ENCODE measurements at regions not wholly inside any gene's neighbourhood (a gene's known extent, or its start where the extent isn't known, plus 50 kb on each side); places are given as distances from the start of the nearest gene placed in this dataset.
"Not testable (repeated sequence)": the region's sequence is repeated elsewhere in the genome, so short reads cannot be mapped to it uniquely, and the experiment has no call there.

DNA sequence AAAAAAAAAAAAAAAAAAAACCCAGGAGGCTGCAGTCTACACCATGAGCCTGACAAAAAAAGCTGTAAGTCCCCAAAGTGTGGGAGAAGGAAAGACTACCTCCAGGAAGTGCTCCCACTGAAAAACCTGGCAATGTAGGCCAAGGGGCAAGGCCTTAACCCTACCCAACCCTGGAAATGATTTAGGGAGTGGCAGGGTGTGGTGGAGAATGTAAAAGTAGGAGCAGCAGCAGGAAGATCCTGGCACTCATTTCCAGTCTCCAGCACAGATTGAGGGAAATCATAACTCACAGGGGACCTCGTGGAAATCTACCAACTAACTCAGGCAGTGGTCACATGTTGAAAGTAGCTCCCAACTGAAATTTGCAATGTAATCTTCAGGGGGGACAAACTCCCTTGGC, 839.5 kb downstream of the EPHA3 start:
- H3K27me3 ChIP-seq (ENCODE audit: control insufficient read depth, insufficient read depth, low read length), result no peaks in the 10 kb centered on the region
- peaks cover 4% of the 10 kb centered on the region for H3K9me3 ChIP-seq (ENCODE audit: control insufficient read depth, low read depth, low read length)
- H3K36me3 ChIP-seq (ENCODE audit: control insufficient read depth, low read depth, low read length), result no peaks in the 10 kb centered on the region
- no peaks in the 10 kb centered on the region for H3K4me1 ChIP-seq (ENCODE audit: control insufficient read depth, low read depth, low read length)
- H3K27ac ChIP-seq (ENCODE audit: low read length), result no peak overlapping the region
- H3K9ac ChIP-seq (ENCODE audit: low read length), result no peak overlapping the region
- H3K4me3 ChIP-seq (ENCODE audit: low read length), result no peak overlapping the region

DNA sequence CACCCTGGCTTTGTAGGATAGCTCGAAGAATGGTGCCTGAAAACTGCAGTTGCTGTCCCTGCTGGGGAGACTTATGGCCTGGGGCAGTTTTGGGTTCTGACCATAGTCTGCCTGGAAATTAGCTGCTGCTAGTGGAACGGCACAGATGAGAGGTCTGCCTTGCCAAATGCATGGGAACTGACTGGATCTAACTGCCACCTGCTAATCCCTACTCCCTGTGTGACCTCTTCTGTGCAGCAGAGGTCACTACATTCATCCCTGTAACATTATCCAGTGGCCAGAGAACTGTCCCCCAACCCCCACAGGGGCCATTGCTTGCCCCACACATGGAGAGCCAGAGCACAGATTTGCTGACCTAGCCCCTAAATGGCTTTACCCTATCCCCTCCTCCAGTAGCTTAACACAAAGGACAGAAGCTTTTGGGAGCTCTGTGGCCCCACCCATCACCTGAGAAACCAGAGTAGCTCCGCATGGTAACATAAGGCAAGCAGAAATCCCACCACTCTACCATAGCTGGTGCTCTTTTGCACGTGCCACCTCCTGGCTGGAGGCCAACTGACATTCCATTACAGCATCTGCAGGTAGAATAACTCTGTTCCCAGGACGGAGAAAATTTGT, 840.0 kb downstream of the EPHA3 start:
- no peak overlapping the region for H3K9ac ChIP-seq (ENCODE audit: low read length)
- H3K27me3 ChIP-seq (ENCODE audit: control insufficient read depth, insufficient read depth, low read length), result no peaks in the 10 kb centered on the region
- H3K4me1 ChIP-seq (ENCODE audit: control insufficient read depth, low read depth, low read length), result no peaks in the 10 kb centered on the region
- H3K4me3 ChIP-seq (ENCODE audit: low read length), result no peak overlapping the region
- no peak overlapping the region for H3K27ac ChIP-seq (ENCODE audit: low read length)
- H3K36me3 ChIP-seq (ENCODE audit: control insufficient read depth, low read depth, low read length), result no peaks in the 10 kb centered on the region
- H3K9me3 ChIP-seq (ENCODE audit: control insufficient read depth, low read depth, low read length), result peaks cover 4% of the 10 kb centered on the region

DNA sequence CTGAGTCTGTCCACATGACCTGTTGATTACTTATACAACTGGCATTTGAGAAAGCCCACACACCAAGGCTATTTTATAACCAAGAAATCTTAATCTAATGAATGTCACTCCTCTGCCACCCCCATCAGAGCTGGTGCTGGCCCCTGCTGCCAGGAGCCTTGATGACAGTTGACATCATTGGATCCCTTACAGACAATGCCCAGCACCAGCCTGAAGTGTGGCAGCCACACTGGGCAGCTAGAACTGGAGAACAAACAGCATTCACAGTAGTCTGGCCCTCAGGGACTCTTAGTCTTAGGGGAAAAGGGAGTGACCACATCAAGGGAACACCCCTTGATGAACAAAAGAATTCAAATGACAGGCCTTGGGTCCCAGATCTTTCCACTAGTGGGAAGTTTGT, 840.6 kb downstream of the EPHA3 start:
- H3K27ac ChIP-seq (ENCODE audit: low read length), result no peak overlapping the region
- no peaks in the 10 kb centered on the region for H3K4me1 ChIP-seq (ENCODE audit: control insufficient read depth, low read depth, low read length)
- peaks cover 4% of the 10 kb centered on the region for H3K9me3 ChIP-seq (ENCODE audit: control insufficient read depth, low read depth, low read length)
- H3K27me3 ChIP-seq (ENCODE audit: control insufficient read depth, insufficient read depth, low read length), result no peaks in the 10 kb centered on the region
- no peaks in the 10 kb centered on the region for H3K36me3 ChIP-seq (ENCODE audit: control insufficient read depth, low read depth, low read length)
- H3K4me3 ChIP-seq (ENCODE audit: low read length), result no peak overlapping the region
- no peak overlapping the region for H3K9ac ChIP-seq (ENCODE audit: low read length)

DNA sequence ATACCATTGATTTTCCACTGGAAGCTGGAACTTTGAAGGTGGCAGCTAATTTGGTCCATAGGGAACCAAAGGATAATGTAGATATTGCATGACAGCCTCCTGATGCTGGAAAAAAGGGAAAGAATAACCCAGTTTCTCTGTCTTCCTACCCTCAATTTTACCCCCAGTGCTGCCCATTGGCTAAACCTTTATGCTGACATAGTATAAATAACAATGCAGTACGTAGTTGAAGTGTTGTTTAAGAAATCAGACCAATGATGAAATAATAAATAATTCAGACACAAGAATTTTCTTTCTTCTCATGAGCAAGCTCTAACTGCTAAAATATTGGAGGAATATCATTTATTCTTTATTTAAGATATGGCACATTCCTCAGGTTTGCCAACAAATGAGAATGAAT, 843.4 kb downstream of the EPHA3 start:
- no peak overlapping the region for H3K4me3 ChIP-seq (ENCODE audit: low read length)
- no peaks in the 10 kb centered on the region for H3K36me3 ChIP-seq (ENCODE audit: control insufficient read depth, low read depth, low read length)
- no peak overlapping the region for H3K9ac ChIP-seq (ENCODE audit: low read length)
- H3K4me1 ChIP-seq (ENCODE audit: control insufficient read depth, low read depth, low read length), result no peaks in the 10 kb centered on the region
- H3K9me3 ChIP-seq (ENCODE audit: control insufficient read depth, low read depth, low read length), result no peaks in the 10 kb centered on the region
- H3K27ac ChIP-seq (ENCODE audit: low read length), result no peak overlapping the region
- no peaks in the 10 kb centered on the region for H3K27me3 ChIP-seq (ENCODE audit: control insufficient read depth, insufficient read depth, low read length)

DNA sequence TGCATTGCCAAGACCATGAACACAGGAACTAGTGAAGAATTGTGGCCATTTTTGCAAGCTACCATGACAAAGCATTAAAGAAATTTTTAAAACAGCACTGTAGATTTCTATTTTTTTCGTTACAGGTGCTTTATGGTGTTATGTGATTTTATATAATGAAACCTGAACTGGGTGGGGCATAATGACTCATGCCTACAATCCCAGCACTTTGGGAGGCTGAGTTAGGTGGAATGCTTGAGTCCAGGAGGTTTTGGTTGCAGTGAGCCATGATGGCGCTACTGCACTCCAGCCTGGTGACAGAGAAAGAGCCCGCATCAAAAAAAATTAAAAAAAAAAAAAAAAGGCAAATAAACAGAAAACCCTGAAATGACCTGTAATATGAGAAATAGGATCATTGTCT, 846.7 kb downstream of the EPHA3 start:
- no peak overlapping the region for H3K9ac ChIP-seq (ENCODE audit: low read length)
- H3K4me1 ChIP-seq (ENCODE audit: control insufficient read depth, low read depth, low read length), result no peaks in the 10 kb centered on the region
- no peaks in the 10 kb centered on the region for H3K9me3 ChIP-seq (ENCODE audit: control insufficient read depth, low read depth, low read length)
- H3K27me3 ChIP-seq (ENCODE audit: control insufficient read depth, insufficient read depth, low read length), result no peaks in the 10 kb centered on the region
- no peak overlapping the region for H3K4me3 ChIP-seq (ENCODE audit: low read length)
- no peaks in the 10 kb centered on the region for H3K36me3 ChIP-seq (ENCODE audit: control insufficient read depth, low read depth, low read length)
- H3K27ac ChIP-seq (ENCODE audit: low read length), result no peak overlapping the region

DNA sequence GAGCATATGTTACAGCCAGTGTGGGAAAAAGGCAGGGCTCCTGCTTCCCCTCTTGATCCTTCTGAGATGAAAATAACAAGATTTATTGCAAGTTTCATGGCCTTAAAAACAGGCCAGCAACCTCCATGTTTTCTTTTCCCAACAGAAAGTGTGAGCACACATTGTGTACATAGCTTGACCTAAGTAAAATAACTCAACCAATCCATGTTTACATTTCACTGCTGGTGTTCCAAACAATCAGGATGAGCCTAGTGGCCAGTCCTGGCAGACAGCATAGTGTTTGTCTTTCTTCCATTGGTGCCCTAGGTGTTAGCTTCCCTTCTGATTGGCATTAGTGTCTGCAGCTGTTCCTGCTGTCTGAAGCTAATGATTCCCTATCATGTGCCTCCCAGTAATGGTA, 847.7 kb downstream of the EPHA3 start:
- Histone ChIP-seq H3K4me3 (ENCODE audit: low read length) (no peak overlapping the region), H3K4me1 (ENCODE audit: control insufficient read depth, low read depth, low read length) (no peaks in the 10 kb centered on the region), H3K27me3 (ENCODE audit: control insufficient read depth, insufficient read depth, low read length) (no peaks in the 10 kb centered on the region), H3K9me3 (ENCODE audit: control insufficient read depth, low read depth, low read length) (no peaks in the 10 kb centered on the region), H3K27ac (ENCODE audit: low read length) (no peak overlapping the region), H3K9ac (ENCODE audit: low read length) (no peak overlapping the region), H3K36me3 (ENCODE audit: control insufficient read depth, low read depth, low read length) (no peaks in the 10 kb centered on the region)

DNA sequence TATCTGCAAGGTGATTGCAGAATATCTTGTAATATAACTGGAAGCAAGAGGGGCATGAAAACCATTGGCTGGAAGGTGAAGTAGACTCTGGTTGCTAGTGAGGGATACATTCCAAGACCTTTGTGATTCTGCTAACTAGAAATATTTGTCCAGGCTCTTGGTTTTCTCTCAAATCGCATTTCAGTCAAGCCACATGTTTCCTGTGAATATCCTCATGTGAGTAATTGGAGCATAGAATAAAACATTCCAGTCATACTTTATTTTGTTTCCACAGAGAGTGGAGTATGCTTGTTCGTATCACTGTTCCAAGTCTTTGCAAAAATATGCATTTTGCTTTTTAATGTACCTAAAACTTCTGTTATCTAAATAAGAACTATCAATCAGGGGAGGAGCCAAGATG, 850.0 kb downstream of the EPHA3 start:
- Histone ChIP-seq H3K4me1 (ENCODE audit: control insufficient read depth, low read depth, low read length) (no peaks in the 10 kb centered on the region), H3K4me3 (ENCODE audit: low read length) (no peak overlapping the region), H3K9me3 (ENCODE audit: control insufficient read depth, low read depth, low read length) (no peaks in the 10 kb centered on the region), H3K36me3 (ENCODE audit: control insufficient read depth, low read depth, low read length) (no peaks in the 10 kb centered on the region), H3K27me3 (ENCODE audit: control insufficient read depth, insufficient read depth, low read length) (no peaks in the 10 kb centered on the region), H3K27ac (ENCODE audit: low read length) (no peak overlapping the region), H3K9ac (ENCODE audit: low read length) (no peak overlapping the region)

DNA sequence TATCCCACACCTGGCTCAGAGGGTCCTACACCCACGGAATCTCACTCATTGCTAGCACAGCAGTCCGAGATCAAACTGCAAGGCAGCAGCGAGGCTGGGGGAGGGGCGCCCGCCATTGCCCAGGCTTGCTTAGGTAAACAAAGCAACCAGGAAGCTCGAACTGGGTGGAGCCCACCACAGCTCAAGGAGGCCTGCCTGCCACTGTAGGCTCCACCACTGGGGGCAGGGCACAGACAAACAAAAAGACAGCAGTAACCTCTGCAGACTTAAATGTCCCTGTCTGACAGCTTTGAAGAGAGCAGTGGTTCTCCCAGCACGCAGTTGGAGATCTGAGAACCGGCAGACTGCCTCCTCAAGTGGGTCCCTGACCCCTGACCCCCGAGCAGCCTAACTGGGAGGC, 850.7 kb downstream of the EPHA3 start:
- H3K9me3 ChIP-seq (ENCODE audit: control insufficient read depth, low read depth, low read length); H3K4me3 ChIP-seq (ENCODE audit: low read length); H3K27me3 ChIP-seq (ENCODE audit: control insufficient read depth, insufficient read depth, low read length); H3K9ac ChIP-seq (ENCODE audit: low read length); H3K27ac ChIP-seq (ENCODE audit: low read length); H3K4me1 ChIP-seq (ENCODE audit: control insufficient read depth, low read depth, low read length); H3K36me3 ChIP-seq (ENCODE audit: control insufficient read depth, low read depth, low read length): not testable (repeated sequence)

DNA sequence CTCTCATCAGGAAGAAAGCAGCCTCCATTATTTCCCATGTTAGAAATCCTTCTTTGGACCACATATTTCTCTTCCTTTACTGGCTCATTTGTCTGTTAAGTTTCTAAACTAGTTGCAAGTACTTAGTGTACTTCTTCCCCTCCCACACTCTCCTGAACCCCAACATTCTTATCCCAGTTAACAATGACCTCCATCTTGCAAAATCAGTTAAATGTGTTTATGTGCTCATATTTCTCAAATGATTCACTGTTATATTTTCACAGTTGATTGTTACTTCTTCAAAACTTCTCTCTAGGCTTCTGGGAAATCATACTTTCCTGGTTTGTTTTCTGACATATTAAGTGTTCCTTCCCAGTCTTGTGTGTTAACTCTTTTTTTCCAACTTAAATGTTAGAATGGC, 856.9 kb downstream of the EPHA3 start:
- Histone ChIP-seq H3K4me1 (ENCODE audit: control insufficient read depth, low read depth, low read length) (no peaks in the 10 kb centered on the region), H3K9me3 (ENCODE audit: control insufficient read depth, low read depth, low read length) (no peaks in the 10 kb centered on the region), H3K36me3 (ENCODE audit: control insufficient read depth, low read depth, low read length) (no peaks in the 10 kb centered on the region), H3K27me3 (ENCODE audit: control insufficient read depth, insufficient read depth, low read length) (no peaks in the 10 kb centered on the region), H3K27ac (ENCODE audit: low read length) (no peak overlapping the region), H3K4me3 (ENCODE audit: low read length) (no peak overlapping the region), H3K9ac (ENCODE audit: low read length) (no peak overlapping the region)

DNA sequence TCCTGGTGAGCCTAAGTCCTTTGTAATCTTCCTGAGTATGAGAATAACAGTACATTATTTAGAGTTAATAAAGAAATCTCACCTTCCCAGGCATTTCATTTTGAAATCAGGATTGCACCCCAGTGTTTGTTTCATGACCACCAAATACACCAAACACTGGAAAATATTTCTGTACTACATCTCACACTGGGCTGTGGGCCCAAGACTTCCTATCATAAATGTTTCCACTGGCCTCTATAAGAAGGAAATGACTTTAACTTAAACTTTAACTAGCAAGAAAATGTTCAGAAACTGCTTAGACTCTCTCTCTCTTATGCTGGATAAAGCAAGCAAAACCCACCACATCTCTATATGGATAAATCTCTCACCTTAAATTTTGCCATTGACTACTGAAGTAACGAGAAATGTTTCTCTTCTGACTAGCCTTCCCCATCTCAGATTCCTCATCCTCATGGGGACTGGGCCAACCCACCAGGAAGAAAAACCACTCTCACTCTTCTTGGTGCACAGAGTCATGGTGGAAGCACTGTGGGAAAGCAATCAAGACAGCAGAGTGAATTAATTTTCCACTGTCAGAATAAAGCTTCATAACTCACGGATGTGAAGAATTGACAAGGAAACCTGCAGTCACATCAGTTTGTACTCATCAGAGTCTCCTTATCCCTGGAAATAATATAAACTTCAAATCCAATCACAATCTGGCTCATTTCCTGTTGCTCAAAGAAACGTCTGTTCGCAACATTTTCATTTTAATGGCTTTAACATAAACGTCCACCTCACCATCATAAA, 859.6 kb downstream of the EPHA3 start:
- Histone ChIP-seq H3K27me3 (ENCODE audit: control insufficient read depth, insufficient read depth, low read length) (no peaks in the 10 kb centered on the region), H3K9ac (ENCODE audit: low read length) (no peak overlapping the region), H3K4me3 (ENCODE audit: low read length) (no peak overlapping the region), H3K9me3 (ENCODE audit: control insufficient read depth, low read depth, low read length) (no peaks in the 10 kb centered on the region), H3K4me1 (ENCODE audit: control insufficient read depth, low read depth, low read length) (no peaks in the 10 kb centered on the region), H3K27ac (ENCODE audit: low read length) (no peak overlapping the region), H3K36me3 (ENCODE audit: control insufficient read depth, low read depth, low read length) (no peaks in the 10 kb centered on the region)

DNA sequence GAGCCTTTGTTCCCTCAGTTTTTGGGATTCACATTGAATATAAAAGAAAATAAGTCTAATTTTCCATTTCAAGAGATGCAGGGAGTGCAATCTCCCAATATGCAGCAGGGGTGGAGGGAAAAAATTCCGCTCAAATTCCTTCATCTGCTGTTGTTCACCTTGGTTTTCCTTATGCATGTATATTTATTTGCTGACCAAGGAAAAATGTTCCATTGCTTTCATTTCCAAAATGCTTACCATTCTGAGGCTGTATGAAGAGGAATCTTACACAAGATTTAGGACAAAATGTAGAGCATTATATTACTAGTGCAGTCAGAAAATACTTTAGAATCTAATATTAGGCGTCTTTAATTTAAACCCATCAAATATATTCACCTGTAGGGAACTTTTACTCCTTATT, 863.9 kb downstream of the EPHA3 start:
- H3K36me3 ChIP-seq (ENCODE audit: control insufficient read depth, low read depth, low read length), result no peaks in the 10 kb centered on the region
- H3K27ac ChIP-seq (ENCODE audit: low read length), result no peak overlapping the region
- no peaks in the 10 kb centered on the region for H3K27me3 ChIP-seq (ENCODE audit: control insufficient read depth, insufficient read depth, low read length)
- H3K4me3 ChIP-seq (ENCODE audit: low read length), result no peak overlapping the region
- no peaks in the 10 kb centered on the region for H3K9me3 ChIP-seq (ENCODE audit: control insufficient read depth, low read depth, low read length)
- H3K4me1 ChIP-seq (ENCODE audit: control insufficient read depth, low read depth, low read length), result no peaks in the 10 kb centered on the region
- no peak overlapping the region for H3K9ac ChIP-seq (ENCODE audit: low read length)

DNA sequence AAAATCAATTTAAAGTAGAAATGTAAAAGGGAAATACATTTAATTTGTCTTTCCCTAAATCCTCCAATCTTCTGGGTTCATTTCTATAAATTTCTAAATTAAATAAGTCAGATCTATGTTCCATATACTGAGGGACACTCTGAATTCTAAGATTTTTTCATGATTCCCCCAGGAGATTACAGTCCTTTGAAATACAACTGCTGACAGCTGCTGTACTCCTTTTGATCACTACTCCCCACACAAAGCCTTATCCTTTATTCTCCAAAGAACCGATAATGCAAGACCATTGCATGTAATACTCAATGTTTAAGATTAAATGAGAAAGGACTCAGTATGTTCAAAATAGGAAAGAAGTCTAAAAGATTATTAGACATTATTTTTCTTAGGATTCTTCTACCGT, 865.7 kb downstream of the EPHA3 start:
- no peak overlapping the region for H3K27ac ChIP-seq (ENCODE audit: low read length)
- H3K9ac ChIP-seq (ENCODE audit: low read length), result no peak overlapping the region
- H3K27me3 ChIP-seq (ENCODE audit: control insufficient read depth, insufficient read depth, low read length), result no peaks in the 10 kb centered on the region
- H3K4me3 ChIP-seq (ENCODE audit: low read length), result no peak overlapping the region
- no peaks in the 10 kb centered on the region for H3K36me3 ChIP-seq (ENCODE audit: control insufficient read depth, low read depth, low read length)
- H3K4me1 ChIP-seq (ENCODE audit: control insufficient read depth, low read depth, low read length), result no peaks in the 10 kb centered on the region
- no peaks in the 10 kb centered on the region for H3K9me3 ChIP-seq (ENCODE audit: control insufficient read depth, low read depth, low read length)

Measured in iPS-18a (cell line).